Activated CD8-positive, alpha-beta memory T cell treated with anti-CD3 and anti-CD28 coated beads, Interleukin-2, amount 50 U/mL, for 1 hour (primary cell): ENCODE measurements at regions not wholly inside any gene's neighbourhood (a gene's known extent, or its start where the extent isn't known, plus 50 kb on each side); places are given as distances from the start of the nearest gene placed in this dataset.
"Not testable (repeated sequence)": the region's sequence is repeated elsewhere in the genome, so short reads cannot be mapped to it uniquely, and the experiment has no call there.

Experiments used
- DNase-seq: peaks from one replicate; pipeline ENCODE4 v3.0.0-alpha.2; 2020; ENCODE audit errors: extremely low read depth

- DNase-seq, result no peak
Observed at GRCh38 chrX:43357741-43358140, 298.4 kb upstream of the MAOA start.

GRCh38 chrX:43373032-43373431 is 283.1 kb upstream of the MAOA start:
- DNase-seq, result no peak

GRCh38 chrX:43375136-43375535 is 281.0 kb upstream of the MAOA start:
- no peak for DNase-seq

- no peak for DNase-seq
Observed at GRCh38 chrX:43380704-43381103, 275.4 kb upstream of the MAOA start.

GRCh38 chrX:43386875-43387274 is 269.2 kb upstream of the MAOA start:
- DNase-seq, result no peak

- no peak for DNase-seq
Observed at GRCh38 chrX:43405191-43405590, 250.9 kb upstream of the MAOA start.

- DNase-seq, result no peak
Observed at GRCh38 chrX:43423876-43424275, 232.2 kb upstream of the MAOA start.

- no peak for DNase-seq
Observed at GRCh38 chrX:43436517-43436916, 219.6 kb upstream of the MAOA start.

GRCh38 chrX:43446752-43447151 is 209.3 kb upstream of the MAOA start:
- DNase-seq, result no peak

GRCh38 chrX:43448688-43449087 is 207.4 kb upstream of the MAOA start:
- no peak for DNase-seq

- DNase-seq, result no peak
Observed at GRCh38 chrX:43450355-43450754, 205.7 kb upstream of the MAOA start.

GRCh38 chrX:43451976-43452686 is 204.0 kb upstream of the MAOA start:
- not testable (repeated sequence) for DNase-seq

- no peak for DNase-seq
Observed at GRCh38 chrX:43456063-43456462, 200.0 kb upstream of the MAOA start.

- DNase-seq, result no peak
Observed at GRCh38 chrX:43456906-43457305, 199.2 kb upstream of the MAOA start.

GRCh38 chrX:43467608-43468234 is 188.4 kb upstream of the MAOA start:
- DNase-seq, result no peak

- DNase-seq, result no peak
Observed at GRCh38 chrX:43469391-43470054, 186.6 kb upstream of the MAOA start.

- no peak for DNase-seq
Observed at GRCh38 chrX:43474321-43474720, 181.8 kb upstream of the MAOA start.

GRCh38 chrX:43479070-43479469 is 177.0 kb upstream of the MAOA start:
- no peak for DNase-seq

GRCh38 chrX:43479850-43480249 is 176.2 kb upstream of the MAOA start:
- no peak for DNase-seq

GRCh38 chrX:43481576-43481975 is 174.5 kb upstream of the MAOA start:
- no peak for DNase-seq

- DNase-seq, result no peak
Observed at GRCh38 chrX:43493756-43494155, 162.3 kb upstream of the MAOA start.

- no peak for DNase-seq
Observed at GRCh38 chrX:43500246-43500645, 155.9 kb upstream of the MAOA start.

GRCh38 chrX:43500996-43501694 is 155.0 kb upstream of the MAOA start:
- DNase-seq, result no peak
